ENCODE measurements at regions not wholly inside any gene's neighbourhood (a gene's known extent, or its start where the extent isn't known, plus 50 kb on each side); places are given as distances from the start of the nearest gene placed in this dataset.

GRCh38 chr9:107176436-107177151 is 106.5 kb upstream of the RAD23B start:
- peak; percentile 58 for DNase-seq (ENCODE audit: low read depth, low spot score)

GRCh38 chr9:107177243-107177839 is 105.7 kb upstream of the RAD23B start:
- no peak for DNase-seq (ENCODE audit: low read depth, low spot score)
- POLR2A ChIA-PET, result no interaction called here
- CTCF ChIA-PET, result interaction anchor here (1.3 kb wide), 2 partner anchors 8 to 164 kb away, joined by 3 to 5 read pairs; no protein-coding TSS in a partner anchor
- H3K4me3 ChIP-seq (ENCODE audit: low read depth, low read length), result no peak overlapping the region
- no peak for TF ChIP-seq CTCF (IDR thresholded peaks at IDR 0.05; ENCODE audit: insufficient read depth, low read length, missing control alignments)

More at GRCh38 chr9:107176436-107177151, 106.5 kb upstream of the RAD23B start:
- POLR2A ChIA-PET, result no interaction called here
- no peak for TF ChIP-seq CTCF (IDR thresholded peaks at IDR 0.05; ENCODE audit: insufficient read depth, low read length, missing control alignments)
- CTCF ChIA-PET, result interaction anchor here (1.0 to 2.9 kb wide), 5 partner anchors 10 to 165 kb away, joined by 3 to 12 read pairs (median 5); no protein-coding TSS in a partner anchor
- no peak overlapping the region for H3K4me3 ChIP-seq (ENCODE audit: low read depth, low read length)

- TF ChIP-seq CTCF (IDR thresholded peaks at IDR 0.05; ENCODE audit: insufficient read depth, low read length, missing control alignments), result no peak
- CTCF ChIA-PET, result interaction anchor here (1.3 kb wide), 2 partner anchors 8 to 163 kb away, joined by 3 to 5 read pairs; no protein-coding TSS in a partner anchor
- POLR2A ChIA-PET, result no interaction called here
- DNase-seq (ENCODE audit: low read depth, low spot score), result no peak
- H3K4me3 ChIP-seq (ENCODE audit: low read depth, low read length), result no peak overlapping the region
Observed at GRCh38 chr9:107177857-107178256, 105.2 kb upstream of the RAD23B start.

- CTCF ChIA-PET, result interaction anchor here (1.3 kb wide), 1 partner anchor 9 kb away, joined by 3 read pairs; no protein-coding TSS in a partner anchor
- no peak for DNase-seq (ENCODE audit: low read depth, low spot score)
- H3K4me3 ChIP-seq (ENCODE audit: low read depth, low read length), result no peak overlapping the region
- POLR2A ChIA-PET, result no interaction called here
- TF ChIP-seq CTCF (IDR thresholded peaks at IDR 0.05; ENCODE audit: insufficient read depth, low read length, missing control alignments), result no peak
Observed at GRCh38 chr9:107178293-107178692, 104.8 kb upstream of the RAD23B start.

GRCh38 chr9:107180206-107180605 is 102.9 kb upstream of the RAD23B start:
- no peak overlapping the region for H3K4me3 ChIP-seq (ENCODE audit: low read depth, low read length)
- TF ChIP-seq CTCF (IDR thresholded peaks at IDR 0.05; ENCODE audit: insufficient read depth, low read length, missing control alignments), result no peak
- no peak for DNase-seq (ENCODE audit: low read depth, low spot score)
- CTCF ChIA-PET, result interaction anchor here (0.9 kb wide), 1 partner anchor 11 kb away, joined by 3 read pairs; no protein-coding TSS in a partner anchor
- POLR2A ChIA-PET, result no interaction called here

GRCh38 chr9:107183176-107183575 is 99.9 kb upstream of the RAD23B start:
- ChIA-PET POLR2A (no interaction called here), CTCF (interaction anchor here (0.9 to 1.2 kb wide), 3 partner anchors 10 to 100 kb away, joined by 3 to 4 read pairs (median 3); partner anchors contain the start of gene RAD23B)
- H3K4me3 ChIP-seq (ENCODE audit: low read depth, low read length), result no peak overlapping the region
- TF ChIP-seq CTCF (IDR thresholded peaks at IDR 0.05; ENCODE audit: insufficient read depth, low read length, missing control alignments), result no peak
- no peak for DNase-seq (ENCODE audit: low read depth, low spot score)
